ENCODE measurements at regions not wholly inside any gene's neighbourhood (a gene's known extent, or its start where the extent isn't known, plus 50 kb on each side); places are given as distances from the start of the nearest gene placed in this dataset.

DNA sequence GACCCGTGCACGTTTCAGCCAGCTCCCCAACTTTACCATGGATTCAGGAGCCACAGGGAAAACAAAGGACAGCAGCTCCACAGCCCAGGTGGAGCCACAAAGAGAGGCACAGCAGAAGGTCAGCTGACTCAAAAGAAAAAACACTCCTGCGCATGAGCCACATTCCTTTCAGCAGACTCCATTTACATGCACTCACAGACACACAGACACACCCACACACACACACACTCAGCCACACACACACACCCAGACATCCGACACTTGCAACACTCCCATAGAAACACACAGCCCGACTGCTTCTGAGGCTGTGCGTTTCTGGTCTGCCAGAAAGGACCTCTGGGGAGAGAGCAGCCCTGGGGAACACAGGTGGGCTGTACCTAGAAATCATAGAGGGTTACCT is 2335.5 kb downstream of the TP53TG3F start (continued):
- TF ChIP-seq, protein P1, sequence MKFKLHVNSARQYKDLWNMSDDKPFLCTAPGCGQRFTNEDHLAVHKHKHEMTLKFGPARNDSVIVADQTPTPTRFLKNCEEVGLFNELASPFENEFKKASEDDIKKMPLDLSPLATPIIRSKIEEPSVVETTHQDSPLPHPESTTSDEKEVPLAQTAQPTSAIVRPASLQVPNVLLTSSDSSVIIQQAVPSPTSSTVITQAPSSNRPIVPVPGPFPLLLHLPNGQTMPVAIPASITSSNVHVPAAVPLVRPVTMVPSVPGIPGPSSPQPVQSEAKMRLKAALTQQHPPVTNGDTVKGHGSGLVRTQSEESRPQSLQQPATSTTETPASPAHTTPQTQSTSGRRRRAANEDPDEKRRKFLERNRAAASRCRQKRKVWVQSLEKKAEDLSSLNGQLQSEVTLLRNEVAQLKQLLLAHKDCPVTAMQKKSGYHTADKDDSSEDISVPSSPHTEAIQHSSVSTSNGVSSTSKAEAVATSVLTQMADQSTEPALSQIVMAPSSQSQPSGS (CRISPR knock-in tag; IDR thresholded peaks at IDR 0.05; ENCODE audit: borderline replicate concordance, low read depth) = no peak
- TF ChIP-seq, protein P2, sequence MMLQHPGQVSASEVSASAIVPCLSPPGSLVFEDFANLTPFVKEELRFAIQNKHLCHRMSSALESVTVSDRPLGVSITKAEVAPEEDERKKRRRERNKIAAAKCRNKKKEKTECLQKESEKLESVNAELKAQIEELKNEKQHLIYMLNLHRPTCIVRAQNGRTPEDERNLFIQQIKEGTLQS (CRISPR knock-in tag; conservative IDR thresholded peaks at IDR 0.05) = no peak
- TF ChIP-seq, protein P3, sequence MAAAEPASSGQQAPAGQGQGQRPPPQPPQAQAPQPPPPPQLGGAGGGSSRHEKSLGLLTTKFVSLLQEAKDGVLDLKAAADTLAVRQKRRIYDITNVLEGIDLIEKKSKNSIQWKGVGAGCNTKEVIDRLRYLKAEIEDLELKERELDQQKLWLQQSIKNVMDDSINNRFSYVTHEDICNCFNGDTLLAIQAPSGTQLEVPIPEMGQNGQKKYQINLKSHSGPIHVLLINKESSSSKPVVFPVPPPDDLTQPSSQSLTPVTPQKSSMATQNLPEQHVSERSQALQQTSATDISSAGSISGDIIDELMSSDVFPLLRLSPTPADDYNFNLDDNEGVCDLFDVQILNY (CRISPR knock-in tag; IDR thresholded peaks at IDR 0.05) = no peak

DNA sequence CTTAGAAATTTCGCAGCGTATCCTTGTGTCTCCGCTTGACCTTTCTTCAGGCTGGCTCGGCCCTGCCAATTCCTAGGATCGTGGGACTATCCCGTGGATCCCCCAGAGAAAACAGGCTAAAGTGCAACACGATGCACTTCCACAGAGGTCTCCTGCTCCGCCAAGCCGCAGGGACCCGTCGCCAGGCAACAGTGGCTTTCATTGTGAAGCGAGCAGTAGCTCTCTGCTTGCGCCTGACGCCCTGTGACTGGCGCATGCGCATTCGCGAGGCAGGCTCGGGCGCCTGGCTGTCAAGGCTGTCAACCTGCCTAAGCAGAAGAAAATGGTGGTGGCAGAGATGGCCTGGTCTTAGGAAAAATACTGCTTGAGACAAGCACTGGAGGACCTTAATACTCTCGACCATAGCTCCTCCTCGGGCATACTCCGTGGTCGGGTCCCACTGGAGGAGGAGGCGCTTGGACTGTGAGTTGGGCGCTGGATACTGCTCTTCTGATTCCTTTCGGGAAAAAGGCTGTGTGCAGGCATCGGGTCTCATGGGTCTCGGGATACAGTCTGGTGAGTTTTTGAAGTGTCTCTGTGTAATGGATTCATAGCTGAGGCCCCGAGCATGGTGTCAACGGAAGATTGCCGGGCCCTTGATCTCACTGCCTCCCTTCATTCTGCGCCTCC is 2336.1 kb downstream of the TP53TG3F start:
- ATAC-seq = no peak
- Mint-ChIP-seq H3K4me1 (no peaks in the 10 kb centered on the region), H3K9me3 (peaks cover 77% of the 10 kb centered on the region), H3K27ac (no peak overlapping the region), H3K4me3 (no peak overlapping the region), H3K36me3 (peaks cover 68% of the 10 kb centered on the region), H3K27me3 (ENCODE audit: low read depth) (peaks cover 13% of the 10 kb centered on the region)
- CTCF ChIA-PET = no interaction called here
- DNase-seq (ENCODE audit: low spot score) = no peak
- TF ChIP-seq ZNF317 (CRISPR knock-in tag; IDR thresholded peaks at IDR 0.05; ENCODE audit: borderline replicate concordance, low read depth) (no peak), RELA (CRISPR knock-in tag; IDR thresholded peaks at IDR 0.05; ENCODE audit: borderline replicate concordance) (no peak), NR1H2 (CRISPR knock-in tag; IDR thresholded peaks at IDR 0.05) (no peak), NFYB (CRISPR knock-in tag; conservative IDR thresholded peaks at IDR 0.05; ENCODE audit: low read depth) (no peak), JAZF1 (CRISPR knock-in tag; IDR thresholded peaks at IDR 0.05) (no peak), ZNF219 (CRISPR knock-in tag; IDR thresholded peaks at IDR 0.05; ENCODE audit: borderline replicate concordance) (no peak), ZNF423 (CRISPR knock-in tag; IDR thresholded peaks at IDR 0.05) (no peak), TEAD1 (CRISPR knock-in tag; IDR thresholded peaks at IDR 0.05) (no peak), NR2C2 (CRISPR knock-in tag; IDR thresholded peaks at IDR 0.05) (no peak), NR3C1 (CRISPR knock-in tag; conservative IDR thresholded peaks at IDR 0.05; ENCODE audit: low read depth) (no peak), ESRRA (CRISPR knock-in tag; IDR thresholded peaks at IDR 0.05; ENCODE audit: borderline replicate concordance) (no peak), TCF7 (CRISPR knock-in tag; IDR thresholded peaks at IDR 0.05; ENCODE audit: low read depth) (no peak), IRF2 (CRISPR knock-in tag; IDR thresholded peaks at IDR 0.05; ENCODE audit: borderline replicate concordance, low read depth) (no peak), CREB1 (CRISPR knock-in tag; IDR thresholded peaks at IDR 0.05) (no peak), GABPB1 (CRISPR knock-in tag; IDR thresholded peaks at IDR 0.05) (no peak)
- TF ChIP-seq, protein P4, sequence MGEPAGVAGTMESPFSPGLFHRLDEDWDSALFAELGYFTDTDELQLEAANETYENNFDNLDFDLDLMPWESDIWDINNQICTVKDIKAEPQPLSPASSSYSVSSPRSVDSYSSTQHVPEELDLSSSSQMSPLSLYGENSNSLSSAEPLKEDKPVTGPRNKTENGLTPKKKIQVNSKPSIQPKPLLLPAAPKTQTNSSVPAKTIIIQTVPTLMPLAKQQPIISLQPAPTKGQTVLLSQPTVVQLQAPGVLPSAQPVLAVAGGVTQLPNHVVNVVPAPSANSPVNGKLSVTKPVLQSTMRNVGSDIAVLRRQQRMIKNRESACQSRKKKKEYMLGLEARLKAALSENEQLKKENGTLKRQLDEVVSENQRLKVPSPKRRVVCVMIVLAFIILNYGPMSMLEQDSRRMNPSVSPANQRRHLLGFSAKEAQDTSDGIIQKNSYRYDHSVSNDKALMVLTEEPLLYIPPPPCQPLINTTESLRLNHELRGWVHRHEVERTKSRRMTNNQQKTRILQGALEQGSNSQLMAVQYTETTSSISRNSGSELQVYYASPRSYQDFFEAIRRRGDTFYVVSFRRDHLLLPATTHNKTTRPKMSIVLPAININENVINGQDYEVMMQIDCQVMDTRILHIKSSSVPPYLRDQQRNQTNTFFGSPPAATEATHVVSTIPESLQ (CRISPR knock-in tag; IDR thresholded peaks at IDR 0.05) = no peak
- TF ChIP-seq, protein P5, sequence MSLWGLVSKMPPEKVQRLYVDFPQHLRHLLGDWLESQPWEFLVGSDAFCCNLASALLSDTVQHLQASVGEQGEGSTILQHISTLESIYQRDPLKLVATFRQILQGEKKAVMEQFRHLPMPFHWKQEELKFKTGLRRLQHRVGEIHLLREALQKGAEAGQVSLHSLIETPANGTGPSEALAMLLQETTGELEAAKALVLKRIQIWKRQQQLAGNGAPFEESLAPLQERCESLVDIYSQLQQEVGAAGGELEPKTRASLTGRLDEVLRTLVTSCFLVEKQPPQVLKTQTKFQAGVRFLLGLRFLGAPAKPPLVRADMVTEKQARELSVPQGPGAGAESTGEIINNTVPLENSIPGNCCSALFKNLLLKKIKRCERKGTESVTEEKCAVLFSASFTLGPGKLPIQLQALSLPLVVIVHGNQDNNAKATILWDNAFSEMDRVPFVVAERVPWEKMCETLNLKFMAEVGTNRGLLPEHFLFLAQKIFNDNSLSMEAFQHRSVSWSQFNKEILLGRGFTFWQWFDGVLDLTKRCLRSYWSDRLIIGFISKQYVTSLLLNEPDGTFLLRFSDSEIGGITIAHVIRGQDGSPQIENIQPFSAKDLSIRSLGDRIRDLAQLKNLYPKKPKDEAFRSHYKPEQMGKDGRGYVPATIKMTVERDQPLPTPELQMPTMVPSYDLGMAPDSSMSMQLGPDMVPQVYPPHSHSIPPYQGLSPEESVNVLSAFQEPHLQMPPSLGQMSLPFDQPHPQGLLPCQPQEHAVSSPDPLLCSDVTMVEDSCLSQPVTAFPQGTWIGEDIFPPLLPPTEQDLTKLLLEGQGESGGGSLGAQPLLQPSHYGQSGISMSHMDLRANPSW (CRISPR knock-in tag; conservative IDR thresholded peaks at IDR 0.05; ENCODE audit: low read depth) = no peak
- TF ChIP-seq, protein P2 (CRISPR knock-in tag; conservative IDR thresholded peaks at IDR 0.05) = no peak
- TF ChIP-seq, protein P6, sequence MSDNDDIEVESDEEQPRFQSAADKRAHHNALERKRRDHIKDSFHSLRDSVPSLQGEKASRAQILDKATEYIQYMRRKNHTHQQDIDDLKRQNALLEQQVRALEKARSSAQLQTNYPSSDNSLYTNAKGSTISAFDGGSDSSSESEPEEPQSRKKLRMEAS (CRISPR knock-in tag; IDR thresholded peaks at IDR 0.05) = no peak
- TF ChIP-seq, protein P7, sequence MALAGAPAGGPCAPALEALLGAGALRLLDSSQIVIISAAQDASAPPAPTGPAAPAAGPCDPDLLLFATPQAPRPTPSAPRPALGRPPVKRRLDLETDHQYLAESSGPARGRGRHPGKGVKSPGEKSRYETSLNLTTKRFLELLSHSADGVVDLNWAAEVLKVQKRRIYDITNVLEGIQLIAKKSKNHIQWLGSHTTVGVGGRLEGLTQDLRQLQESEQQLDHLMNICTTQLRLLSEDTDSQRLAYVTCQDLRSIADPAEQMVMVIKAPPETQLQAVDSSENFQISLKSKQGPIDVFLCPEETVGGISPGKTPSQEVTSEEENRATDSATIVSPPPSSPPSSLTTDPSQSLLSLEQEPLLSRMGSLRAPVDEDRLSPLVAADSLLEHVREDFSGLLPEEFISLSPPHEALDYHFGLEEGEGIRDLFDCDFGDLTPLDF (CRISPR knock-in tag; IDR thresholded peaks at IDR 0.05) = no peak
- POLR2A ChIA-PET = no interaction called here

All from WTC11 (cell line).